IMR-90 (cell line): ENCODE measurements at regions not wholly inside any gene's neighbourhood (a gene's known extent, or its start where the extent isn't known, plus 50 kb on each side); places are given as distances from the start of the nearest gene placed in this dataset.

Experiments
- ATAC-seq: fragments of 200-7000 bp; cut with Tn5 transposase; 2 replicates; pipeline ENCODE4 v1.9.1; 2020; ENCODE audit warnings: low read depth, mild to moderate bottlenecking, moderate library complexity
- BruUV-seq: library from RNA; stranded (reverse); fragments of 400-500 nt; replicated peaks from 2 replicates; lab custom pipeline; 2021; lab: Mats Ljungman, UMichigan
- CTCF ChIA-PET: fragments of 300-600 bp; formaldehyde crosslinking; extraction: SDS; loops from one replicate; lab custom pipeline; 2021; ENCODE audit warnings: antibody characterized with exemption; lab: Yijun Ruan, JAX
- POLR2A ChIA-PET: fragments of 300-600 bp; sonication (Branson Sonifier 250); formaldehyde crosslinking; loops from one replicate; lab custom pipeline; 2022; ENCODE audit warnings: antibody characterized with exemption; ENCODE audit not compliant: unreplicated experiment; lab: Charles Lee
- DNase-seq: peaks from one replicate; pipeline ENCODE4 v3.0.0; 2013
- H2AFZ ChIP-seq: replicated peaks from 2 replicates; pipeline ENCODE3; 2013; ENCODE audit warnings: low read length, mild to moderate bottlenecking; ENCODE audit not compliant: poor library complexity
- H2AK5ac ChIP-seq: 2 replicates; pipeline ENCODE4 v1.6.1; 2013; ENCODE audit warnings: low read depth, low read length, inconsistent platforms
- H2AK9ac ChIP-seq: replicated peaks from 2 replicates; pipeline ENCODE3; 2013; ENCODE audit warnings: mild to moderate bottlenecking, low read depth, low read length, moderate library complexity; ENCODE audit not compliant: poor library complexity
- H2BK120ac ChIP-seq: 2 replicates; pipeline ENCODE4 v1.6.1; 2013; ENCODE audit warnings: low read depth, low read length, inconsistent platforms
- H2BK15ac ChIP-seq: 3 replicates; pipeline ENCODE4 v1.6.1; 2013; ENCODE audit warnings: low read depth, low read length, inconsistent platforms
- H2BK20ac ChIP-seq: 2 replicates; pipeline ENCODE4 v1.6.1; 2013; ENCODE audit warnings: low read depth, mild to moderate bottlenecking, inconsistent platforms, low read length, moderate library complexity
- H2BK5ac ChIP-seq: 2 replicates; pipeline ENCODE4 v1.6.1; 2013; ENCODE audit warnings: mild to moderate bottlenecking, low read depth, low read length, inconsistent platforms; ENCODE audit not compliant: poor library complexity, severe bottlenecking
- H3K14ac ChIP-seq: replicated peaks from 2 replicates; pipeline ENCODE4 v1.6.1; 2013; ENCODE audit warnings: low read depth, low read length, inconsistent platforms
- H3K18ac ChIP-seq: 2 replicates; pipeline ENCODE4 v1.6.1; 2013; ENCODE audit warnings: low read depth, low read length, control low read depth
- H3K23ac ChIP-seq: 2 replicates; pipeline ENCODE4 v1.6.1; 2013; ENCODE audit warnings: low read depth, low read length, inconsistent platforms
- H3K27ac ChIP-seq: 2 replicates; pipeline ENCODE4 v1.5.1; 2013; ENCODE audit warnings: mild to moderate bottlenecking, control low read depth, low read length; ENCODE audit not compliant: insufficient read depth
- H3K27me3 ChIP-seq: 2 replicates; pipeline ENCODE4 v1.6.1; 2013; ENCODE audit warnings: low read length; ENCODE audit not compliant: control insufficient read depth, insufficient read depth
- H3K36me3 ChIP-seq: 2 replicates; pipeline ENCODE4 v1.6.1; 2013; ENCODE audit warnings: low read length, mixed read lengths; ENCODE audit not compliant: control insufficient read depth, insufficient read depth
- H3K4ac ChIP-seq: 2 replicates; pipeline ENCODE4 v1.6.1; 2013; ENCODE audit warnings: low read depth, low read length, inconsistent platforms
- H3K4me1 ChIP-seq: 2 replicates; pipeline ENCODE4 v1.6.1; 2013; ENCODE audit warnings: low read length, mixed read lengths; ENCODE audit not compliant: control insufficient read depth, insufficient read depth
- H3K4me2 ChIP-seq: 2 replicates; pipeline ENCODE4 v1.6.1; 2013; ENCODE audit warnings: low read depth, mild to moderate bottlenecking, control low read depth, low read length, moderate library complexity
- H3K4me3 ChIP-seq: 2 replicates; pipeline ENCODE4 v1.5.1; 2013; ENCODE audit warnings: low read depth, mild to moderate bottlenecking, control low read depth, low read length, moderate library complexity; ENCODE audit not compliant: insufficient read depth
- H3K56ac ChIP-seq: 2 replicates; pipeline ENCODE4 v1.6.1; 2013; ENCODE audit warnings: low read length, inconsistent platforms; ENCODE audit not compliant: insufficient read depth; ENCODE audit errors: extremely low read depth
- H3K79me1 ChIP-seq, 2 experiments: 2 replicates each; pipeline ENCODE4 v1.6.1; 2013; ENCODE audit warnings: low read length in 2 of 2, inconsistent platforms in 1 of 2, low read depth in 1 of 2
- H3K9ac ChIP-seq: 2 replicates; pipeline ENCODE4 v1.6.1; 2013; ENCODE audit warnings: low read depth, low read length, control low read depth
- H3K9me1 ChIP-seq: 2 replicates; pipeline ENCODE4 v1.6.1; 2013; ENCODE audit warnings: low read length, inconsistent platforms; ENCODE audit not compliant: insufficient read depth
- H3K9me3 ChIP-seq: 2 replicates; pipeline ENCODE4 v1.6.1; 2013; ENCODE audit warnings: low read length; ENCODE audit not compliant: control insufficient read depth, insufficient read depth
- H4K20me1 ChIP-seq: 2 replicates; pipeline ENCODE4 v1.6.1; 2013; ENCODE audit warnings: low read length, inconsistent platforms; ENCODE audit not compliant: insufficient read depth
- H4K5ac ChIP-seq: 2 replicates; pipeline ENCODE4 v1.6.1; 2013; ENCODE audit warnings: mild to moderate bottlenecking, low read depth, low read length, control low read depth
- H4K8ac ChIP-seq, 2 experiments: 2 replicates each; pipeline ENCODE4 v1.6.1; 2013; ENCODE audit warnings: low read depth in 2 of 2, low read length in 2 of 2, control low read depth in 1 of 2, inconsistent platforms in 1 of 2
- H4K91ac ChIP-seq: 2 replicates; pipeline ENCODE4 v1.6.1; 2013; ENCODE audit warnings: low read depth, low read length, inconsistent platforms; ENCODE audit not compliant: insufficient read depth
- BHLHE40 ChIP-seq: fragments of 150-350 bp; IDR thresholded peaks from 2 replicates; pipeline ENCODE4 v1.6.1; 2016; ENCODE audit warnings: mild to moderate bottlenecking, low read depth, low read length
- CHD1 ChIP-seq: IDR thresholded peaks from 2 replicates; pipeline ENCODE4 v1.6.1; 2012; ENCODE audit warnings: low read depth, low read length, improper control_type of control experiment
- CTCF ChIP-seq: conservative IDR thresholded peaks from 2 replicates; pipeline ENCODE4 v1.5.1; 2012; ENCODE audit warnings: mild to moderate bottlenecking, low read depth, low read length, improper control_type of control experiment
- FOS ChIP-seq: fragments of 150-350 bp; IDR thresholded peaks from 2 replicates; pipeline ENCODE4 v1.6.1; 2016; ENCODE audit warnings: low read depth, low read length
- MAFK ChIP-seq: IDR thresholded peaks from 2 replicates; pipeline ENCODE4 v1.6.1; 2012; ENCODE audit warnings: low read depth, low read length, improper control_type of control experiment
- MAZ ChIP-seq: IDR thresholded peaks from 2 replicates; pipeline ENCODE4 v1.6.1; 2012; ENCODE audit warnings: low read depth, mild to moderate bottlenecking, low read length, improper control_type of control experiment, moderate library complexity, borderline replicate concordance
- MXI1 ChIP-seq: IDR thresholded peaks from 2 replicates; pipeline ENCODE4 v1.6.1; 2012; ENCODE audit warnings: low read depth, mild to moderate bottlenecking, low read length, moderate library complexity, borderline replicate concordance
- POLR2A ChIP-seq: IDR thresholded peaks from 2 replicates; pipeline ENCODE4 v1.6.1; 2012; ENCODE audit warnings: mild to moderate bottlenecking, low read depth, low read length
- RAD21 ChIP-seq: IDR thresholded peaks from 2 replicates; pipeline ENCODE4 v1.6.1; 2012; ENCODE audit warnings: low read length, improper control_type of control experiment
- RCOR1 ChIP-seq: IDR thresholded peaks from 2 replicates; pipeline ENCODE4 v1.6.1; 2012; ENCODE audit warnings: mild to moderate bottlenecking, low read length, improper control_type of control experiment; ENCODE audit not compliant: insufficient replicate concordance
- RFX5 ChIP-seq: IDR thresholded peaks from 2 replicates; pipeline ENCODE4 v1.8.0; 2012; ENCODE audit warnings: low read depth, mild to moderate bottlenecking, low read length, moderate library complexity
- SMC3 ChIP-seq: fragments of 150-350 bp; IDR thresholded peaks from 2 replicates; pipeline ENCODE4 v1.6.1; 2016; ENCODE audit warnings: low read depth, mild to moderate bottlenecking, antibody characterized with exemption, low read length, moderate library complexity
- WGBS, 2 experiments: methylation state at CpG; one replicate each; pipeline versions ENCODE4 v1.1.5 to v1.1.7; 2013; ENCODE audit warnings: missing lambda C conversion rate in 2 of 2; ENCODE audit not compliant: insufficient read length in 1 of 2; ENCODE audit errors: extremely low coverage in 2 of 2; 5-methylcytosine and 5-hydroxymethylcytosine counted together
- dilution Hi-C: fragments of 300-500 bp; cut with HindIII; formaldehyde crosslinking; loops from one replicate; pipeline ENCODE4 v1.14.3; 2018; ENCODE audit warnings: low sequenced_read_pairs; ENCODE audit not compliant: unreplicated experiment
- in situ Hi-C: fragments of 300-500 bp; cut with MboI; formaldehyde crosslinking; loops from 3 replicates; pipeline ENCODE4 v1.14.3; 2019; ENCODE audit warnings: low sequenced_read_pairs, inconsistent platforms, mixed read lengths
- intact Hi-C: fragments of 100-400 bp; cut with micrococcal nuclease; formaldehyde crosslinking; loops from 2 replicates; pipeline ENCODE4 v1.10.0; 2022
- TF ChIP-seq, protein P1 (sequence below): fragments of 150-350 bp; IDR thresholded peaks from 2 replicates; pipeline ENCODE4 v1.6.1; 2016; ENCODE audit warnings: low read depth, mild to moderate bottlenecking, low read length, moderate library complexity, borderline replicate concordance

DNA sequence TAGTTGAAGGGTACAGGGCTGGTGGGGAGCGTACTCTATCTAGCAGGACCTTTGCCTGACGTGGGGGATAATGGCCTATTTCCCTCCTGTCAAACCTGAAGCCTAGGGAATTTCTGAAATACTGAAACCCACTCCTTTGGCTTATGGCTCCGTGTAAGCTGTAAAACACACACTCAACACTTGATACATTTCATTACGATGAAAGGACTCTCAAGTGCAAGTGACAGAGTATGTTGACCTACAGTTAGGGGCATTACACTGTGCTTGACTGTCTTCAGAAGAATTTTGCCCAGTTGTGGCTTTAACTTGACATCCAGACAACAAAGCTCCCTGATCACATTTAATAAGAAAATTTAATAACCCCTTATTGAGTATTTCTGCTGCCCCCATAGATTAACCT lies 194.3 kb downstream of the BAMBI start:
- POLR2A ChIA-PET, result no interaction called here
- H3K4me1 ChIP-seq, result no peaks in the 10 kb centered on the region
- no peaks in the 10 kb centered on the region for H3K79me1 ChIP-seq
- H3K9me1 ChIP-seq, result no peaks in the 10 kb centered on the region
- no peak overlapping the region for H3K4ac ChIP-seq
- H4K8ac ChIP-seq, result no peak overlapping the region
- WGBS, 2 experiments, result 100% methylated on average over 1 of the region's 4 CpGs; no CpG with 5 or more reads in 1 of the 2 experiments
- H3K56ac ChIP-seq, result no peak overlapping the region
- H2BK5ac ChIP-seq, result no peak overlapping the region
- H2BK120ac ChIP-seq, result no peak overlapping the region
- no peak overlapping the region for H3K9ac ChIP-seq
- 0 out of 2 replicates have a peak overlapping the region, but pooled peaks have one; percentile 6 for H2AK5ac ChIP-seq
- no peak overlapping the region for H3K14ac ChIP-seq
- H3K27ac ChIP-seq, result no peak overlapping the region
- H2BK20ac ChIP-seq, result no peak overlapping the region
- DNase-seq (no peak), ATAC-seq (no peak)
- intact Hi-C loops (no loop called here), dilution Hi-C loops (no loop called here), in situ Hi-C loops (no loop called here)
- H3K4me3 ChIP-seq, result no peak overlapping the region
- no TSS peak for BruUV-seq
- no peaks in the 10 kb centered on the region for H4K20me1 ChIP-seq
- no peak overlapping the region for H3K18ac ChIP-seq
- H4K5ac ChIP-seq, result no peak overlapping the region
- H4K91ac ChIP-seq, result no peak overlapping the region
- no peak overlapping the region for H2AFZ ChIP-seq
- H3K27me3 ChIP-seq, result peaks cover 2% of the 10 kb centered on the region; the same call in 1 of the 2 replicates
- CTCF ChIA-PET, result no interaction called here
- no peak overlapping the region for H2BK15ac ChIP-seq
- H3K4me2 ChIP-seq, result no peak overlapping the region
- TF ChIP-seq POLR2A (no peak), BHLHE40 (no peak), MAFK (no peak), CTCF (no peak), CHD1 (no peak), FOS (no peak), MXI1 (no peak), RAD21 (no peak), RCOR1 (no peak), RFX5 (no peak), SMC3 (no peak), MAZ (no peak)
- TF ChIP-seq, protein P1, sequence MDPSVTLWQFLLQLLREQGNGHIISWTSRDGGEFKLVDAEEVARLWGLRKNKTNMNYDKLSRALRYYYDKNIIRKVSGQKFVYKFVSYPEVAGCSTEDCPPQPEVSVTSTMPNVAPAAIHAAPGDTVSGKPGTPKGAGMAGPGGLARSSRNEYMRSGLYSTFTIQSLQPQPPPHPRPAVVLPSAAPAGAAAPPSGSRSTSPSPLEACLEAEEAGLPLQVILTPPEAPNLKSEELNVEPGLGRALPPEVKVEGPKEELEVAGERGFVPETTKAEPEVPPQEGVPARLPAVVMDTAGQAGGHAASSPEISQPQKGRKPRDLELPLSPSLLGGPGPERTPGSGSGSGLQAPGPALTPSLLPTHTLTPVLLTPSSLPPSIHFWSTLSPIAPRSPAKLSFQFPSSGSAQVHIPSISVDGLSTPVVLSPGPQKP, result no peak
- no peaks in the 10 kb centered on the region for H3K36me3 ChIP-seq
- H2AK9ac ChIP-seq, result no peak overlapping the region
- H3K23ac ChIP-seq, result no peak overlapping the region
- no peaks in the 10 kb centered on the region for H3K9me3 ChIP-seq
